ENCODE measurements at regions not wholly inside any gene's neighbourhood (a gene's known extent, or its start where the extent isn't known, plus 50 kb on each side); places are given as distances from the start of the nearest gene placed in this dataset.

GRCh38 chr3:28130836-28131235, 110.6 kb upstream of the CMC1 start:
- Mint-ChIP-seq H3K27me3 (ENCODE audit: low read depth) (peaks cover 14% of the 10 kb centered on the region), H3K9me3 (ENCODE audit: low read depth) (no peaks in the 10 kb centered on the region), H3K4me3 (ENCODE audit: unreplicated experiment) (no peak overlapping the region), H3K27ac (ENCODE audit: unreplicated experiment) (no peak overlapping the region), H3K36me3 (ENCODE audit: low read depth) (no peaks in the 10 kb centered on the region), H3K4me1 (ENCODE audit: low read depth) (no peaks in the 10 kb centered on the region)
- no peak for DNase-seq (ENCODE audit: low spot score)
- no peak for TF ChIP-seq CTCF (IDR thresholded peaks at IDR 0.05)

- Mint-ChIP-seq H3K27me3 (ENCODE audit: low read depth) (peaks cover 28% of the 10 kb centered on the region), H3K9me3 (ENCODE audit: low read depth) (no peaks in the 10 kb centered on the region), H3K4me3 (ENCODE audit: unreplicated experiment) (no peak overlapping the region), H3K27ac (ENCODE audit: unreplicated experiment) (no peak overlapping the region), H3K36me3 (ENCODE audit: low read depth) (no peaks in the 10 kb centered on the region), H3K4me1 (ENCODE audit: low read depth) (no peaks in the 10 kb centered on the region)
- TF ChIP-seq CTCF (IDR thresholded peaks at IDR 0.05), result no peak
- no peak for DNase-seq (ENCODE audit: low spot score)
Observed at GRCh38 chr3:28132941-28133340, 108.5 kb upstream of the CMC1 start.

- Mint-ChIP-seq H3K4me3 (ENCODE audit: unreplicated experiment) (no peak overlapping the region), H3K27me3 (ENCODE audit: low read depth) (peaks cover 32% of the 10 kb centered on the region), H3K9me3 (ENCODE audit: low read depth) (no peaks in the 10 kb centered on the region), H3K4me1 (ENCODE audit: low read depth) (no peaks in the 10 kb centered on the region), H3K36me3 (ENCODE audit: low read depth) (no peaks in the 10 kb centered on the region), H3K27ac (ENCODE audit: unreplicated experiment) (no peak overlapping the region)
- no peak for TF ChIP-seq CTCF (IDR thresholded peaks at IDR 0.05)
- DNase-seq (ENCODE audit: low spot score), result no peak
Observed at GRCh38 chr3:28134198-28134597, 107.2 kb upstream of the CMC1 start.

GRCh38 chr3:28134792-28135375, 106.5 kb upstream of the CMC1 start:
- TF ChIP-seq CTCF (IDR thresholded peaks at IDR 0.05), result no peak
- no peak overlapping the region for H3K27ac Mint-ChIP-seq (ENCODE audit: unreplicated experiment)
- no peaks in the 10 kb centered on the region for H3K4me1 Mint-ChIP-seq (ENCODE audit: low read depth)
- DNase-seq (ENCODE audit: low spot score), result no peak
- peaks cover 32% of the 10 kb centered on the region for H3K27me3 Mint-ChIP-seq (ENCODE audit: low read depth)
- H3K4me3 Mint-ChIP-seq (ENCODE audit: unreplicated experiment), result no peak overlapping the region
- H3K9me3 Mint-ChIP-seq (ENCODE audit: low read depth), result no peaks in the 10 kb centered on the region
- H3K36me3 Mint-ChIP-seq (ENCODE audit: low read depth), result no peaks in the 10 kb centered on the region

- TF ChIP-seq CTCF (IDR thresholded peaks at IDR 0.05), result no peak
- Mint-ChIP-seq H3K36me3 (ENCODE audit: low read depth) (no peaks in the 10 kb centered on the region), H3K4me1 (ENCODE audit: low read depth) (no peaks in the 10 kb centered on the region), H3K9me3 (ENCODE audit: low read depth) (no peaks in the 10 kb centered on the region), H3K27ac (ENCODE audit: unreplicated experiment) (no peak overlapping the region), H3K4me3 (ENCODE audit: unreplicated experiment) (no peak overlapping the region), H3K27me3 (ENCODE audit: low read depth) (peaks cover 29% of the 10 kb centered on the region)
- no peak for DNase-seq (ENCODE audit: low spot score)
Observed at GRCh38 chr3:28136607-28137216, 104.7 kb upstream of the CMC1 start.
